ENCODE measurements at regions not wholly inside any gene's neighbourhood (a gene's known extent, or its start where the extent isn't known, plus 50 kb on each side); places are given as distances from the start of the nearest gene placed in this dataset.

GRCh38 chr10:2043379-2043778 lies 306.1 kb upstream of the ADARB2 start:
- TF ChIP-seq CTCF (IDR thresholded peaks at IDR 0.05) = no peak
- no peak for TF ChIP-seq POLR2A (IDR thresholded peaks at IDR 0.05)
